ENCODE measurements at regions not wholly inside any gene's neighbourhood (a gene's known extent, or its start where the extent isn't known, plus 50 kb on each side); places are given as distances from the start of the nearest gene placed in this dataset.

DNA sequence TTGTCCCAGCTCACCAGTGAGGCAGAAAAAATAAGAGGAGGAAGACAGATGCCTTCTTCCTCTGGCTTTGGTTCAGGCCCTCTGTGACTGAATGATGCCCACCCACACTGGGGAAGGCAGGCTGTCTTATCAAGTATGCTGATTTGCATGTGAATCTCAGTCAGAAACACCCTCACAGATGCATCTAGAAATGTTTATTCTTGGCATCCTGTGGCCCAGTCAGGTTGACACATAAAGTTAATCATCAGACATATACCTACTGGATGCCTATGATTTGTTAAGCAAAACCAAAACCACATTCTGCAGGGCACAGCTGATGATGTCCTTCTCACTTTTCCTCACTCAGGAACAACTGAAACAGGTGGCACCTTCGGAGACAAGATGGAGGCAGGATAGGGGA, 243.4 kb upstream of the KCNN2 start:
- Histone ChIP-seq H3K9me3 (no peaks in the 10 kb centered on the region), H3K4me3 (no peak overlapping the region), H3K4me1 (no peaks in the 10 kb centered on the region), H3K36me3 (ENCODE audit: low read depth, missing control alignments) (no peaks in the 10 kb centered on the region), H3K27ac (no peak overlapping the region), H3K27me3 (no peaks in the 10 kb centered on the region)
- TF ChIP-seq, protein P1, sequence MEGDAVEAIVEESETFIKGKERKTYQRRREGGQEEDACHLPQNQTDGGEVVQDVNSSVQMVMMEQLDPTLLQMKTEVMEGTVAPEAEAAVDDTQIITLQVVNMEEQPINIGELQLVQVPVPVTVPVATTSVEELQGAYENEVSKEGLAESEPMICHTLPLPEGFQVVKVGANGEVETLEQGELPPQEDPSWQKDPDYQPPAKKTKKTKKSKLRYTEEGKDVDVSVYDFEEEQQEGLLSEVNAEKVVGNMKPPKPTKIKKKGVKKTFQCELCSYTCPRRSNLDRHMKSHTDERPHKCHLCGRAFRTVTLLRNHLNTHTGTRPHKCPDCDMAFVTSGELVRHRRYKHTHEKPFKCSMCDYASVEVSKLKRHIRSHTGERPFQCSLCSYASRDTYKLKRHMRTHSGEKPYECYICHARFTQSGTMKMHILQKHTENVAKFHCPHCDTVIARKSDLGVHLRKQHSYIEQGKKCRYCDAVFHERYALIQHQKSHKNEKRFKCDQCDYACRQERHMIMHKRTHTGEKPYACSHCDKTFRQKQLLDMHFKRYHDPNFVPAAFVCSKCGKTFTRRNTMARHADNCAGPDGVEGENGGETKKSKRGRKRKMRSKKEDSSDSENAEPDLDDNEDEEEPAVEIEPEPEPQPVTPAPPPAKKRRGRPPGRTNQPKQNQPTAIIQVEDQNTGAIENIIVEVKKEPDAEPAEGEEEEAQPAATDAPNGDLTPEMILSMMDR (IDR thresholded peaks at IDR 0.05), result no peak
- TF ChIP-seq POLR2A (IDR thresholded peaks at IDR 0.05), result no peak
- intact Hi-C loops (cut with DNase I; ENCODE audit: low total_unique reads), result no loop called here
- 80 to 86% methylated on average over 1 of the region's 1 CpG for WGBS, 2 donors
- DNase-seq, result no peak

DNA sequence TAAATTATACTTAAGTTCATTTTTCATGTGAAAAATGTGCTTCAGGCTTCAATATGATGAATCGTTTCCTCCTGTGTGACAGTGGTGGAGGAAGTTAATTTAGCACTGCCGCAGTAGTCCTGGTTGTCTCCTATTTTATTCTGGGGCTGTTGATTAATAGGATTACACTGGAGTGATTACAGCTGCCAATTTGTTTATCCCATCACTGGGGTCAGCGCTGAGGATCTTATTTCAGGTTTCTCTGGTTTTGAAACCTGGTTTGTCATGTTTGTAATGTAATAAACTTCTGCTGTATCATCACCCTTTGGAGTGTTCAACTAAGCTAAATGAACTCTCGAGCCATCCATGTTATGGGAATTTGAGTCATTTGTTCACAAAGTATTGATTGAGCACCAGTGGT, 241.7 kb upstream of the KCNN2 start:
- no peak for DNase-seq
- H3K4me3 ChIP-seq, result no peak overlapping the region
- intact Hi-C loops (cut with DNase I; ENCODE audit: low total_unique reads), result no loop called here
- H3K27ac ChIP-seq, result no peak overlapping the region
- TF ChIP-seq POLR2A (IDR thresholded peaks at IDR 0.05), result no peak
- TF ChIP-seq, protein P1 (IDR thresholded peaks at IDR 0.05), result no peak
- H3K36me3 ChIP-seq (ENCODE audit: low read depth, missing control alignments), result no peaks in the 10 kb centered on the region
- no peaks in the 10 kb centered on the region for H3K27me3 ChIP-seq
- 79 to 83% methylated on average over 4 of the region's 4 CpGs for WGBS, 2 donors
- no peaks in the 10 kb centered on the region for H3K4me1 ChIP-seq
- H3K9me3 ChIP-seq, result no peaks in the 10 kb centered on the region

DNA sequence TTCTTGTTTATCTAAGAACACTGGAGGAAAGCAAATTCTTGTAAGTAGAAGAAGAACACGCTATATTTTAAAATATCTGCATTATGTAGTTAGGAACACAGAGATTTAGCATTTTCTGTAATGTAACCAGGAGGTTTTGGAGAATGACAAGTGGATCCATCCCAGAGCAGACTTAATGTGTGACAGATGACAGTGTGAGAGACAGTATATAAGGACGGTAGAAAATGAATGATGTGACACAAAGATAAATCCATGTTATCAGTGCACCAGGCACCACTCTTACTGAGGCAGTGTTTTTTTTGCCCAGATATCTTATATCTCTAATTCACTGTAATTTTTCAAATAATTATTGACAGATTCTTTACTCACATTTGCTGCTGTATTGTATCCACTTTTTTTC, 239.0 kb upstream of the KCNN2 start:
- Histone ChIP-seq H3K27me3 (no peaks in the 10 kb centered on the region), H3K9me3 (no peaks in the 10 kb centered on the region), H3K4me3 (no peak overlapping the region), H3K27ac (no peak overlapping the region), H3K4me1 (no peaks in the 10 kb centered on the region), H3K36me3 (ENCODE audit: low read depth, missing control alignments) (no peaks in the 10 kb centered on the region)
- TF ChIP-seq POLR2A (IDR thresholded peaks at IDR 0.05), result no peak
- TF ChIP-seq, protein P1 (IDR thresholded peaks at IDR 0.05), result no peak
- intact Hi-C loops (cut with DNase I; ENCODE audit: low total_unique reads), result no loop called here
- no peak for DNase-seq
- 51 to 67% methylated on average over 2 of the region's 2 CpGs for WGBS, 2 donors

DNA sequence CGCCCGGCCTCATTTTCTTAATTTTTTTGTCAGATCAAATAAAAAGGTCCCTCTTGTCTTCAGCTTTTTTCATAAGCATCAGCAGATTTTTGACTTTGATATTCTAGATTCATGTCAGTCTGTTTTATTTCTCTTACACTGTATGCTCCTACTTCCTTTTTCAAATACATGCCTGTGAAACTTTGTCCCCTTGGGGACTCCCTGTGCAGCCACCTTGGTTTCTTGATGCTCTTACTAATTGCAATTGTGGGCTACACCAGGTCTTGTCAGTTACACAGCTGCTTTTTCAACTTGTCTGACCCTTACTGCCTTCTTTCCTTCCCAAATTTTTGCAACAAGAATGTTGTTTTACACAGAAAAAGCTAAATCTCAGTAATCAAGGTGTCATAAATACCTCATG, 238.2 kb upstream of the KCNN2 start:
- intact Hi-C loops (cut with DNase I; ENCODE audit: low total_unique reads), result no loop called here
- Histone ChIP-seq H3K4me1 (no peaks in the 10 kb centered on the region), H3K9me3 (no peaks in the 10 kb centered on the region), H3K36me3 (ENCODE audit: low read depth, missing control alignments) (no peaks in the 10 kb centered on the region), H3K4me3 (no peak overlapping the region), H3K27ac (no peak overlapping the region), H3K27me3 (no peaks in the 10 kb centered on the region)
- 37 to 68% methylated on average over 2 of the region's 2 CpGs for WGBS, 2 donors
- TF ChIP-seq POLR2A (IDR thresholded peaks at IDR 0.05), result no peak
- TF ChIP-seq, protein P1 (IDR thresholded peaks at IDR 0.05), result no peak
- no peak for DNase-seq

DNA sequence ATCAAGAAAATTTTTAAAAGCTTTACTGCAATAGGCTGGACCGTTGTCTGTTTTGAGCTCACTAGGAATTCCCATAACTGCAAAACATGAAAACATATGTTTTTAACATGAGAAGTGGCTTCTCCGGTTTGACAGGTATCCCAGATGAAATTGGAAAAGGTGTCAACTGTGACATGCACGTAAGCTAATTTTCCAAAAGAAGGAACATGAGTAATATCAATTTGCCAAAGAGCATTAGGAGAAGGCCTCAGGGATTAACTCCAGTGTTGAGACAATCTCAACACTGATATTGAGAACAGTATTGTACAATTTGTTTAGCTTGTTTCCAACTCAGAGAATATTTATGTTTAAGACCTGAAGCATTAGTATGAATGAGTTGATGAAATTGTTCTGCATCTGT, 215.5 kb upstream of the KCNN2 start:
- Histone ChIP-seq H3K27ac (no peak overlapping the region), H3K27me3 (no peaks in the 10 kb centered on the region), H3K4me3 (no peak overlapping the region), H3K9me3 (no peaks in the 10 kb centered on the region), H3K4me1 (no peaks in the 10 kb centered on the region), H3K36me3 (ENCODE audit: low read depth, missing control alignments) (no peaks in the 10 kb centered on the region)
- TF ChIP-seq POLR2A (IDR thresholded peaks at IDR 0.05), result no peak
- TF ChIP-seq, protein P1 (IDR thresholded peaks at IDR 0.05), result no peak
- 93 to 94% methylated on average over 3 of the region's 3 CpGs for WGBS, 2 donors
- no peak for DNase-seq
- intact Hi-C loops (cut with DNase I; ENCODE audit: low total_unique reads), result no loop called here
